C4-2B (cell line): ENCODE measurements at regions not wholly inside any gene's neighbourhood (a gene's known extent, or its start where the extent isn't known, plus 50 kb on each side); places are given as distances from the start of the nearest gene placed in this dataset.
"Not testable (repeated sequence)": the region's sequence is repeated elsewhere in the genome, so short reads cannot be mapped to it uniquely, and the experiment has no call there.

Experiments
- H3K27ac ChIP-seq: fragments of 450-650 bp; 2 replicates; pipeline ENCODE4 v1.5.1; 2017
- ZFX ChIP-seq: fragments of 450-650 bp; IDR thresholded peaks from 2 replicates; pipeline ENCODE4 v1.6.1; 2017
- TF ChIP-seq, protein P1 (sequence below): fragments of 450-650 bp; conservative IDR thresholded peaks from 2 replicates; pipeline ENCODE4 v1.5.1; 2017; ENCODE audit warnings: mild to moderate bottlenecking

DNA sequence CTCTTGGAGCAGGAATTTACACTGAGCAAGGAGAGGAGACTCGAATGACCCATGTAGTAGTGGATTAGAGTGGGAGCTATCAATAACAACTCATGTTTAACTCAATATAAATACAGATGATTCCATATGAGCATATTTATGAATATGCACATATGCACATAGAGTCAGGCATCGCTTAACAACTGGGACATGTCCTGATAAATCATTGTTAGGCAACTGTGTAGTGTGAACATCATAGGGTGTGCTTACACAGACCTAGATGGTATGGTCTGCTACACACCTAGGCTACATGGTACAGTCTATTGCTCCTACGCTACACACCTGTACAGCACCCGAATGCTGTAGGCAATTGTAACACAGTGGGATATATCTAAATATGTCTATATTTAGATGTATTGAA, 75.9 kb upstream of the RALGAPA2 start:
- TF ChIP-seq, protein P1, sequence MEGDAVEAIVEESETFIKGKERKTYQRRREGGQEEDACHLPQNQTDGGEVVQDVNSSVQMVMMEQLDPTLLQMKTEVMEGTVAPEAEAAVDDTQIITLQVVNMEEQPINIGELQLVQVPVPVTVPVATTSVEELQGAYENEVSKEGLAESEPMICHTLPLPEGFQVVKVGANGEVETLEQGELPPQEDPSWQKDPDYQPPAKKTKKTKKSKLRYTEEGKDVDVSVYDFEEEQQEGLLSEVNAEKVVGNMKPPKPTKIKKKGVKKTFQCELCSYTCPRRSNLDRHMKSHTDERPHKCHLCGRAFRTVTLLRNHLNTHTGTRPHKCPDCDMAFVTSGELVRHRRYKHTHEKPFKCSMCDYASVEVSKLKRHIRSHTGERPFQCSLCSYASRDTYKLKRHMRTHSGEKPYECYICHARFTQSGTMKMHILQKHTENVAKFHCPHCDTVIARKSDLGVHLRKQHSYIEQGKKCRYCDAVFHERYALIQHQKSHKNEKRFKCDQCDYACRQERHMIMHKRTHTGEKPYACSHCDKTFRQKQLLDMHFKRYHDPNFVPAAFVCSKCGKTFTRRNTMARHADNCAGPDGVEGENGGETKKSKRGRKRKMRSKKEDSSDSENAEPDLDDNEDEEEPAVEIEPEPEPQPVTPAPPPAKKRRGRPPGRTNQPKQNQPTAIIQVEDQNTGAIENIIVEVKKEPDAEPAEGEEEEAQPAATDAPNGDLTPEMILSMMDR = no peak
- TF ChIP-seq ZFX = no peak
- no peak overlapping the region for H3K27ac ChIP-seq

DNA sequence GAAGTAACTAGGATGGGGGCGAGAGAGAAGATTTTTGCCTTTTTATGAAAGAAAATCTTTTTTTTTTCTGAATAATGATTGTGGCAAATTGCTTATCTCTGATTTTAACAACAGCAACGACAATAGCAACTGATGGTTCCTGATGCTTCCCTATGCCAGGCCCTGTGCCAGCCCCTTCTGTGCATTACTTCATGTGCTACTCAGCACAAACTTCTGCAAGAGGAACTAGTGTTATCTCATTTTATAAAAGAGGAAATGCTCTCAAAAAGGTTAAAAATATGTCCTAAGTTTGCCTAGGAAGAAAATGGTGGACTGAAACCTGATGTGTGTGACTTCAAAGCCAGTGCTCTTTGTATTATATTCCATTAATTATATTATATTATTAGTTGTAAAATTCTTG, 74.0 kb upstream of the RALGAPA2 start:
- no peak overlapping the region for H3K27ac ChIP-seq
- TF ChIP-seq, protein P1 = no peak
- no peak for TF ChIP-seq ZFX

DNA sequence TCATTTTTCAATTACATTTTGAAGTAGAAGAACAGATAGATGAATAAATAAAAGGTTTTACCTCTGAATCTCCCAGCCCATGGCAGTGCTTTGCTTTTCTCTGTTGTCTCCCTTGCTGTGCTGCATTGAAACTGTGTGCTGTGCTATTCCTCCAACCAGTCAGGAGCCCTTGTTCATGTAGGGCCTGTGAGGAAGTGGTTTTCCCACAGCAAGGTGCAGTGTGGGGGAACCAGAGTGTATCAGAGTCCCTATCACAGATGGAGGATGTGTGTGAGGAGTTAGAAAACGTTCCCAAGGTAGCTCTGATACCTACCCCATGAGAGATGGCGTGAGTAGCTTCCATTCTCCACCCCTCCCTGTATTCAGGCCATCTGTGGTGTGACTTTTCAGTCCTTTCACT, 72.8 kb upstream of the RALGAPA2 start:
- H3K27ac ChIP-seq = no peak overlapping the region
- TF ChIP-seq ZFX = no peak
- TF ChIP-seq, protein P1 = no peak

DNA sequence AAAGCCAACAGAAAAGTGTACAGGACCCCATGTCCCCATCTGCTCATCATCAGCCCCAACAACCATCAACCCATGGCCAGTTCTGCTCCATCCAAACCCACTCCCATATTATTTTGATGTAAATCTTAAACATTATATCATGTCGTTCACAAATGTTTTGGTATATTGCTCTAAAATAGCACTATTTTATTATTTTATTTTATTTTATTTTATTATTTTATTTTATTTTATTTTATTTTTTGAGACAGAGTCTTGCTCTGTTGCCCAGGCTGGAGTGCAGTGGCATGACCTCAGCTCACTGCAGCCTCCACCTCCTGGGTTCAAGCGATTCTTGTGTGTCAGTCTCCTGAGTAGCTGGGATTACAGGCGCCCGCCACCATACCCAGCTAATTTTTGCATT, 72.0 kb upstream of the RALGAPA2 start:
- not testable (repeated sequence) for H3K27ac ChIP-seq

DNA sequence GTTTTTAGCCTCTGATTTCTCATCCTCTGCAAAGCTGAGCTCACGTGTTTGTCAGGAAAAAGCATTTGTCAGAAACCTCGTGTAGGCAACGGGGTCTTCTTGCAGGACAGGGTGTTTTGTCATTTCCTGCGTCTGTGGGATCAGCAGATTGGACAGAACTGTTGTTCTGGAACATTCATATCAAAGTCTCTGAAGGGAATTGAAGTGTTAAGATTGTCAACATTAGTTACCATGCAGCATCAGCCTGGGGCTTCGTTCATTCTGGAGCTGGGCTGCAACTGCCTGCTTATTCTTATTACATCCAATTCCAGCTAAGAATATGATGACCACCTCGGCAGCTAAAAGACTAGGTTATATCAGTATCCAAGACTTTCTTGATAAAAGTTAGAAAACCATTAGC, 71.0 kb upstream of the RALGAPA2 start:
- TF ChIP-seq, protein P1 = no peak
- TF ChIP-seq ZFX = no peak
- no peak overlapping the region for H3K27ac ChIP-seq

DNA sequence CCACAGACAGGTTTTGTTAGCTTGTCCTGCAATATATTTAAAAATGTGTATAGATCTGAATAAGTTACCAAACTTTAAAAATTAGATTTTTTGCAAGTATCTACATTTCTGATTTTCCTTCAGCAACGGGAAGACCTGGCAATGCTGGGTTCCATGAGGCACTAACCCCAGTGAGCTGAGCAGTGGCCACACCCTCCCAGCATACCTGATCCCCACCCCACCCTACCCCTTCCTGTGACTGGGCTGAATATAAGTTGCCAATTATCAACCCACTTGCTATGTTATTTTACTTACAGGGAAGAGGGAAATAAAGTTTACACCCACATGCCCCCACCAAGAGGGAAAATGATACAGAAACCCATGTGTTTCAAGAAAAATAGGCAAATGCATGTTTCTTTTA, 70.3 kb upstream of the RALGAPA2 start:
- no peak overlapping the region for H3K27ac ChIP-seq
- no peak for TF ChIP-seq ZFX

DNA sequence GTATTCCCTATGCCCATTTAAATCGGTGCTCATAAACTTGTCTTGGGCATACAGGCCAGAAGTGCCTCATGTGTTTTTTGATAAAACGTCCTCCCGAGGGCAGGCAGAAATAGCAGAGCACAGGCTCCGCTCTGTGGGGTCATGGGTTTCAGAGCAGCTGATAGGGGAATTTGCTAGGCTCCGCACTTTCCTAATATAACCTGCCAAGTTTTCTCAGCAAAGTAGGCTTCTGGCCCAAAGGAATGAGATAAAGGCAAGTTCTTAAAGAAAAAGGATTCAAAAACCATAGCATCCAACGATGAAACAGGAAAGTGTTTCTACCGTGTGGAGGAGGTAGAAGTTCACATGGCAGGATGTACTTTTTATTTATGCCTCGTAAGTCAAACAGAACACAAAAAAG, 69.8 kb upstream of the RALGAPA2 start:
- no peak for TF ChIP-seq ZFX
- TF ChIP-seq, protein P1 = no peak
- H3K27ac ChIP-seq = no peak overlapping the region

DNA sequence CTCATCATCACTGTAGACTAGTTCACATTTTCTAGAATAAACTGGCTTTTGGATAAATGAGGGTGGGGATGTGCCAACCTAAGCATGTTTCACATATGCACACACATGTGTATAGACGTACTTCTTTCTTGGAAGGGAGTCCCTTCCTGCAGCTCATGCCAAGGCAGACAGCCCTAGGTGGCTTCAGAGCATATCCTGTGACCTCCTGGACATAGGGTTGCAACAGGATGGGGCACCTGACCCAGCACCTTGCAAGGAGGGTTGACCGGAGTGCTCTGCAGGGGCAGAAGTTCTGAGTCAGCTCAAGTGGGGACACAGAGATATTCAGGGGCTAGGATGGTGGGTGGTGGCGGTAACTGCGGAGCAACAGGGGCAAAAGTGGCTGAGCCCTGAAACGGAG, 68.6 kb upstream of the RALGAPA2 start:
- TF ChIP-seq, protein P1 = no peak
- no peak for TF ChIP-seq ZFX
- H3K27ac ChIP-seq = no peak overlapping the region
